ENCODE measurements at regions not wholly inside any gene's neighbourhood (a gene's known extent, or its start where the extent isn't known, plus 50 kb on each side); places are given as distances from the start of the nearest gene placed in this dataset.

DNA sequence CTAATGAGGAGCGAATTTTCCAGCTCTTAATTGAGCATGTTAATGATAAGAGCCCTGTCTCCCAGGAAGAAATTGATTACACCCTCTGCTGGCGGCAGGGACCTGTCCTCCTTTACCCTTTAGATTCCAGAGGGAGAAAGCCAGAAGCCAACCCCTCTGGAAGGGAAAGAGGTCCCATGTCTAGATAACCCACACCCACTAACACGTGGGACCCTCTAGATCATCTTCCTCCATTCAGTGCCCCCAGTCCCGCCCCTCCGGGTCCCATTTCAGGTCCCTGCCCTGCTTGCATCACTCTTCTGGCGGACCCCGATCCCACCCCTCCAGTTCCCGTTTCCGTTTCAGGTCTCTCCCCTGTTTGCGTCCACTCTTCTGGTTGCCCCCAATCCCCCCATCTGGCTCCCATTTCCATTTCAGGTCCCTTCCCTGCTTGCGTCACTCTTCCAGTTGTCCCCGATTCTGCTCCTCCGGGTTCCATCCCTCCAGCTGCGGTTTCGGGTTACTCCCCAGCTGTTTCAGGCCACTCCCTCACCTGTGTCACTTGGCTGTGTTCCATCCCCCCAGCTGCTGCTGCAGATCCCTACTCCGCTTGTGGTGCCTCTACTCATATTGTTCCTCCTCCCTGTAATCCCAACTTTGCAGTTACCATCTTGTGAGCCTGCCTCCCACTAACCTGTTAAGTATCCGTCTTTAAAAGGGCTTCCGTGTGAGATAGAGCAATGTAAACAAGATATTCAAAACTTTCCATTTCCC lies 202.4 kb downstream of the SH2D4B start:
- H3K4me3 ChIP-seq (ENCODE audit: low read depth, low read length), result no peak overlapping the region
- TF ChIP-seq, protein P1, sequence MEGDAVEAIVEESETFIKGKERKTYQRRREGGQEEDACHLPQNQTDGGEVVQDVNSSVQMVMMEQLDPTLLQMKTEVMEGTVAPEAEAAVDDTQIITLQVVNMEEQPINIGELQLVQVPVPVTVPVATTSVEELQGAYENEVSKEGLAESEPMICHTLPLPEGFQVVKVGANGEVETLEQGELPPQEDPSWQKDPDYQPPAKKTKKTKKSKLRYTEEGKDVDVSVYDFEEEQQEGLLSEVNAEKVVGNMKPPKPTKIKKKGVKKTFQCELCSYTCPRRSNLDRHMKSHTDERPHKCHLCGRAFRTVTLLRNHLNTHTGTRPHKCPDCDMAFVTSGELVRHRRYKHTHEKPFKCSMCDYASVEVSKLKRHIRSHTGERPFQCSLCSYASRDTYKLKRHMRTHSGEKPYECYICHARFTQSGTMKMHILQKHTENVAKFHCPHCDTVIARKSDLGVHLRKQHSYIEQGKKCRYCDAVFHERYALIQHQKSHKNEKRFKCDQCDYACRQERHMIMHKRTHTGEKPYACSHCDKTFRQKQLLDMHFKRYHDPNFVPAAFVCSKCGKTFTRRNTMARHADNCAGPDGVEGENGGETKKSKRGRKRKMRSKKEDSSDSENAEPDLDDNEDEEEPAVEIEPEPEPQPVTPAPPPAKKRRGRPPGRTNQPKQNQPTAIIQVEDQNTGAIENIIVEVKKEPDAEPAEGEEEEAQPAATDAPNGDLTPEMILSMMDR (IDR thresholded peaks at IDR 0.05; ENCODE audit: low read depth, low read length), result no peak
- POLR2A ChIA-PET, result no interaction called here
- CTCF ChIA-PET, result no interaction called here
- H3K27me3 ChIP-seq (ENCODE audit: control insufficient read depth, insufficient read depth, low read length), result no peaks in the 10 kb centered on the region
- H3K9me3 ChIP-seq (ENCODE audit: control insufficient read depth, insufficient read depth, low read length), result peaks cover 15% of the 10 kb centered on the region
- H3K27ac ChIP-seq (ENCODE audit: low read depth, low read length), result no peak overlapping the region
- DNase-seq (ENCODE audit: low read depth, low spot score), result no peak

DNA sequence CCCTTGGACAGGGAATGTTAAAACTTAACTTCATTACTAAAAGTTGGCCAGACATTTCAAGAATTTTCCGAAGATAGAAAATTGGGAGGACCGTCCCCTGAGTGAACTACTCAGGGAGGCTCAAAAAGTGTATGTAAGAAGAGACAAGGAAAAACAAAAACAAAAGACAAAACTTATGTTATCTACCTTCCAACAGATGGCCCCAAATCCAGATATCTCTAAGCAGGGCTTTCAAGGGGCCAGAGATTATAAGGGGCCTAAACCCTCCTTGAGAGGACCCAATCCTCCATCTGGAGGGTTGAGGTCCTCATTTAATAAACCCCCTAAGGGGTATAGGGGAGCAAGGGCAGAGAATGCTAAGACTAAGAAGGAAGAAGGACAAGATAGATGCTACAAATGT lies 203.6 kb downstream of the SH2D4B start:
- POLR2A ChIA-PET, result no interaction called here

DNA sequence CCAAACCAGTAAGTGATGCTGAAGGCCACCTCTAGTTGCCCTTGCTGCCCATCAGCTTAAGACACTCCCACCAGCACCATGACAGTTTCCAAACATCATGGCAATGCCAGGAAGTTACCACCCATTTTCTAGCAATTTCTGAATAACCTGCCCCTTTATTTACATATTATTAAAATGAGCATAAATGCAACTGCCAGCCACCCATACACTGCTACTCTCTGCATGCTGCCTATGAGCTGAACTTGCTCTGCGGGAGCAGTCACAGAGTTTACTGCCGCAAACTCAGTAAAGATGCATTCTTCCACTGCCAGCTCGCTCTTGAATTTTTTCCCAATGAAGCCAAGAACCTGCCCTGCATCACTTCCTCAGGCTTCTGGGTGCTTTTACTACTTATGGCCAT lies 212.6 kb downstream of the SH2D4B start:
- no peaks in the 10 kb centered on the region for H3K27me3 ChIP-seq (ENCODE audit: control insufficient read depth, insufficient read depth, low read length)
- no peak overlapping the region for H3K4me3 ChIP-seq (ENCODE audit: low read depth, low read length)
- CTCF ChIA-PET, result no interaction called here
- TF ChIP-seq, protein P1 (IDR thresholded peaks at IDR 0.05; ENCODE audit: low read depth, low read length), result no peak
- H3K27ac ChIP-seq (ENCODE audit: low read depth, low read length), result no peak overlapping the region
- DNase-seq (ENCODE audit: low read depth, low spot score), result no peak
- POLR2A ChIA-PET, result no interaction called here
- H3K9me3 ChIP-seq (ENCODE audit: control insufficient read depth, insufficient read depth, low read length), result peaks cover 15% of the 10 kb centered on the region; the same call in 1 of the 2 replicates

More for the DNA sequence above, 203.6 kb downstream of the SH2D4B start:
- H3K27ac ChIP-seq (ENCODE audit: low read depth, low read length), result no peak overlapping the region
- CTCF ChIA-PET, result no interaction called here
- TF ChIP-seq, protein P1 (IDR thresholded peaks at IDR 0.05; ENCODE audit: low read depth, low read length), result no peak
- H3K27me3 ChIP-seq (ENCODE audit: control insufficient read depth, insufficient read depth, low read length), result no peaks in the 10 kb centered on the region
- H3K4me3 ChIP-seq (ENCODE audit: low read depth, low read length), result no peak overlapping the region
- peaks cover 20% of the 10 kb centered on the region for H3K9me3 ChIP-seq (ENCODE audit: control insufficient read depth, insufficient read depth, low read length)
- no peak for DNase-seq (ENCODE audit: low read depth, low spot score)

DNA sequence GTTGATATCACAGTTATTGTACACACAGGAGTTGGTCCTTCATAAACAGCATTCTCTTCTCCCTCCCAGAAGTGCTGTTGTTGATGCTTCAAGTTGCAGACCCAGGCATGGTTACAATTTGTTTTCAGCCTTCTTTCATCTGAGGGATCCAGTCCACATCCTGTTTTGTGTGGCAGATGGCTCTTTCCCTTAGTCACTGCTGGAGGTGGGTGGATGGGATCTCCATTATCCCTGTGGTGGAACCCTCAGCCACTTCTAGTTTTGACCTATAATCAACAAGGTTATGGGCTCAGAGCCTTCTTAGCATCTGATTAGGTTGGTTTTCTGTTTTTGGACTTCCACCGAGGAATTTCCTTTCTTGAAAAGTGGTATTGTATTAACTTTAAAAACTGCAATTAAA lies 214.2 kb downstream of the SH2D4B start:
- H3K27me3 ChIP-seq (ENCODE audit: control insufficient read depth, insufficient read depth, low read length), result no peaks in the 10 kb centered on the region
- DNase-seq (ENCODE audit: low read depth, low spot score), result no peak
- ChIA-PET POLR2A (no interaction called here), CTCF (no interaction called here)
- H3K4me3 ChIP-seq (ENCODE audit: low read depth, low read length), result no peak overlapping the region
- no peak overlapping the region for H3K27ac ChIP-seq (ENCODE audit: low read depth, low read length)
- H3K9me3 ChIP-seq (ENCODE audit: control insufficient read depth, insufficient read depth, low read length), result peaks cover 9% of the 10 kb centered on the region; the same call in 1 of the 2 replicates
- TF ChIP-seq, protein P1 (IDR thresholded peaks at IDR 0.05; ENCODE audit: low read depth, low read length), result no peak

DNA sequence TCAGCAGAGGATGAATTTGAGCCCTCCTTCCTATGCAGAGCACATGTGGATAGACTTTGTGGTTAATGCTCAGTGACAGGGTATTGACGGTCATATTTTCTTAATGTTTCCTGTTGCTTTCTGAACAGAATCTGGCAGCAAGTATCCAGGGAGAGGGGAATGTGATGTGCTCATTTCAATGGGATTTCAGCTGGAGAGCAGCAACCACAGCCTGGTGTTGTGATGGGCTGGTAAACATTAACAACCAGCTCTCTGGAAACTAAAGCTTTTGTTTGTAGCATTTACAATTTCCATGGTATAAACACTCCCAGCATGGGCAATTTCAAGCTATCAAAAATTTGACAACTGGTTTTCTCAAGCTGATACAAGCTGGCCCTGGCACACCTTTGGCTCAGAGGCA lies 215.9 kb downstream of the SH2D4B start:
- TF ChIP-seq, protein P1 (IDR thresholded peaks at IDR 0.05; ENCODE audit: low read depth, low read length), result no peak
- Histone ChIP-seq H3K4me3 (ENCODE audit: low read depth, low read length) (no peak overlapping the region), H3K27ac (ENCODE audit: low read depth, low read length) (no peak overlapping the region), H3K27me3 (ENCODE audit: control insufficient read depth, insufficient read depth, low read length) (no peaks in the 10 kb centered on the region), H3K9me3 (ENCODE audit: control insufficient read depth, insufficient read depth, low read length) (peaks cover 9% of the 10 kb centered on the region; the same call in 1 of the 2 replicates)
- POLR2A ChIA-PET, result no interaction called here
- DNase-seq (ENCODE audit: low read depth, low spot score), result no peak
- CTCF ChIA-PET, result no interaction called here
